LNCaP clone FGC (cell line): ENCODE measurements at regions not wholly inside any gene's neighbourhood (a gene's known extent, or its start where the extent isn't known, plus 50 kb on each side); places are given as distances from the start of the nearest gene placed in this dataset.

ENCODE experiments used
- DNase-seq: peaks from one replicate; pipeline ENCODE4 v3.0.0-alpha.2; 2011; ENCODE audit warnings: low read depth
- H3K4me3 ChIP-seq: 2 replicates; pipeline ENCODE4 v1.5.1; 2011; ENCODE audit warnings: mild to moderate bottlenecking, low read depth, low read length, control low read depth
- TF ChIP-seq, protein P1 (sequence below): IDR thresholded peaks from 2 replicates; pipeline ENCODE4 v1.5.1; 2012; ENCODE audit warnings: mild to moderate bottlenecking; ENCODE audit not compliant: control insufficient read depth, insufficient read depth; ENCODE audit errors: extremely low read depth

DNA sequence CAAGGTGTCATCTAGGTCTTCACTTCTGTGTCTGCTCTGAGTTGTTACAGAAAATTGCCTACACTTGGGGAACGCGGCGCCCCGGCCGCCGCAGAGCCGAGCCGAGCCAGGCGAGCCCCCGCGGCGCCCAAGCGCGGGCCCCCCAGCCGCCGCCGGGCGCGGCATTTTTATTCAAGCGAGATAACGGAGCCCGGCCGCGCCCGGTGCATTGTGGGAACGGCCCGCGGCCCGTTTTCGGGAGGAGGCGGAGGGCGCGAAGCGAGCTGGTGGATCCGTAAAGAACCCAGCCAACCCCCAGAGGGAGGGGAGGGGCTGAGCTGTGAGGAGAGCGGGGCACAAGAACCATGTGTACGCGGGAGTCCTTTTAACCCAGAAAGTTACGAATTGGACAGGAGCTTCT is 191.8 kb downstream of the FTCDNL1 start:
- DNase-seq: no peak
- H3K4me3 ChIP-seq: no peak overlapping the region
- TF ChIP-seq, protein P1, sequence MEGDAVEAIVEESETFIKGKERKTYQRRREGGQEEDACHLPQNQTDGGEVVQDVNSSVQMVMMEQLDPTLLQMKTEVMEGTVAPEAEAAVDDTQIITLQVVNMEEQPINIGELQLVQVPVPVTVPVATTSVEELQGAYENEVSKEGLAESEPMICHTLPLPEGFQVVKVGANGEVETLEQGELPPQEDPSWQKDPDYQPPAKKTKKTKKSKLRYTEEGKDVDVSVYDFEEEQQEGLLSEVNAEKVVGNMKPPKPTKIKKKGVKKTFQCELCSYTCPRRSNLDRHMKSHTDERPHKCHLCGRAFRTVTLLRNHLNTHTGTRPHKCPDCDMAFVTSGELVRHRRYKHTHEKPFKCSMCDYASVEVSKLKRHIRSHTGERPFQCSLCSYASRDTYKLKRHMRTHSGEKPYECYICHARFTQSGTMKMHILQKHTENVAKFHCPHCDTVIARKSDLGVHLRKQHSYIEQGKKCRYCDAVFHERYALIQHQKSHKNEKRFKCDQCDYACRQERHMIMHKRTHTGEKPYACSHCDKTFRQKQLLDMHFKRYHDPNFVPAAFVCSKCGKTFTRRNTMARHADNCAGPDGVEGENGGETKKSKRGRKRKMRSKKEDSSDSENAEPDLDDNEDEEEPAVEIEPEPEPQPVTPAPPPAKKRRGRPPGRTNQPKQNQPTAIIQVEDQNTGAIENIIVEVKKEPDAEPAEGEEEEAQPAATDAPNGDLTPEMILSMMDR: no peak

DNA sequence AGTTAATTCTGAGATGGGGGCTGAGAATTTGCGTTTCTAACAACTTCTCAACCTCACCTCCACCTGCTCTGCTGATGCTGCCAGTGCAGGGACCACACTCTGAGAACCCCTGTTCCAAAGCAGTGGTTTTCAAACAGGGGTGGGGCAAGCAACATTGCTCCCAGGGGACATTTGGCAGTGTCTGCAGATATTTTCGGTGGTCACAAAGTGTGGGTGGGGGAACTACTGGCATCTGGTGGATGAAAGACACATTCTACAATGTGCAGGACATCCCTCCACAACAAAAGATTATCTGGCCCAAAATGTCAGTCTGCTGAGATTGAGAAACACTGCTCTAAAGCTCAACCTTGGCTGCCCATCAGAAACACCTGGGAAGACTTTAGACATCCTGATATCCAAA is 188.7 kb upstream of the SATB2 start:
- TF ChIP-seq, protein P1: no peak
- no peak for DNase-seq

DNA sequence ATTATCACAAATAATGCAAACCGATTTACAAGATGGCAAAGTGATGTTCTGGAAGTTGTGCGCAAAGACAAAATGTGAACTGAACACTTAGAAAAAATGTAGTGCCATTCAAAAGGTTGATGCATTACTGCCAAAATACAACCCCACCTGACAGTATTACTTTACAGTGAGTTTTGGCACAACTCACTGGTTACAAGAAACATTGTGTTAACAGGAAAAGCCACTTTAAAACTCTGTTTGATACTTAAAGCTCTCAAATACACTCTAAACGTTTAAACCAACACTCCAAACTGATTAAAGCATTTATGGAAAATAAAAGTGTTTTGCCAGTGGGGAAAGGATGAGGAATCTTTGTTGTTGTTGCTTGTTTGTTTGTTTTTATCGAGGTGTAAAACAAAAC is 173.4 kb upstream of the SATB2 start:
- TF ChIP-seq, protein P1: no peak
- H3K4me3 ChIP-seq: no peak overlapping the region
- DNase-seq: no peak

More for the DNA sequence above, 188.7 kb upstream of the SATB2 start:
- H3K4me3 ChIP-seq: no peak overlapping the region

DNA sequence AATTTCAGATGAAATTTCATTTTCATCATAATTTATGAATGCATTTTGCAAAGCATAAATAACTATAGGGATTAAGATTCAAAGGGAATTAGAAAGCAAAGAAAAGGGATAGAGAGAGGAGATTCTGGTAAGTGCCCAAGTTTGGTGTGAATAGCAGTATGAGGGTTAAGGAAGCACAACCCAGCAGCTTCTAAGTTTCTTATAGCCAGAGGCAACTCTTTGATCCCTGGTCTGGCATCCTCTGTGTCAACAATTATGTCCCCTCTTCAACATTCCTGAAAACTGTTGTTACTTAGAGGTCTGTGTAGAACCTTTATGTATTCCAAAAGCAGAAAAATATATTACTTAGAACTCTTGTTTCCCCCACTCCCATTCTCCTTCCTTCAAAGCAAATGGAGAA is 171.6 kb upstream of the SATB2 start:
- DNase-seq: no peak
- H3K4me3 ChIP-seq: no peak overlapping the region
- TF ChIP-seq, protein P1: no peak

DNA sequence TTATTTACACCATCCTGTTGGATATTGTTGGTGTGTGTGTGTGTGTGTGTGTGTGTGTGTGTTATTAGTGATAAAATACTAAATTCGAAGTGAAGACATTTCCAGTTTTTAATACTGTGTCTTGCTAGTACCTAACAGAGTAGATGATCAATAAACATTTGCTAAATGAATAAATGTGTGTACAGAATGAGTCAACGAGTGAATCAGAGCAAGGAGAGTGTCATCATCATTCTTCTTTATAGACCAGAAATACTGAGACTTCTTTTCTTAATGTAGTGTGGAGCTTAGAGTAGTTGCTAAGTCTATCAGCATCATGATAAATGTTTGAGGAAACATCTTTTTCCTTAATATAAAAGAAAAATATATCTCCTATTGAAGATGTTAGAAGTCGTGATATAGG is 169.7 kb upstream of the SATB2 start:
- DNase-seq: no peak
- TF ChIP-seq, protein P1: no peak
- H3K4me3 ChIP-seq: no peak overlapping the region

DNA sequence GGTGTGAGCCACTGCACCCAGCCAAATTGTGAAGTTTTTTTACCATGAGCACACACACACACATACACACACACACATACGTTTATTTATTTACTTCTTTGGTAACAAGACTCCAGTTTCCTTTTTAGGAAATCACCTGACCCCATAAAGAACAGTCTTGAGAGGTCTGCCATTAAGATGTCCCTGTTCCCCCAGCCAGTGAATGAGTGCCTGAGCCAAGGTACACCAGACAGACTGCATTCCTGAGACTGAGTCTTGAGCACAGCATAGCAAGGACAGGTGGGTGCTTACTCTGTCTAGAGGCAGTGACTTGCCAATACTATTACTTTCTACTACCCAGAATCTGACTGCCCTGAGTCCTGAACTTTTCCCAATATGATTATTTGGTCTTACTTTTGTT is 167.2 kb upstream of the SATB2 start:
- TF ChIP-seq, protein P1: no peak
- DNase-seq: peak; percentile 63

DNA sequence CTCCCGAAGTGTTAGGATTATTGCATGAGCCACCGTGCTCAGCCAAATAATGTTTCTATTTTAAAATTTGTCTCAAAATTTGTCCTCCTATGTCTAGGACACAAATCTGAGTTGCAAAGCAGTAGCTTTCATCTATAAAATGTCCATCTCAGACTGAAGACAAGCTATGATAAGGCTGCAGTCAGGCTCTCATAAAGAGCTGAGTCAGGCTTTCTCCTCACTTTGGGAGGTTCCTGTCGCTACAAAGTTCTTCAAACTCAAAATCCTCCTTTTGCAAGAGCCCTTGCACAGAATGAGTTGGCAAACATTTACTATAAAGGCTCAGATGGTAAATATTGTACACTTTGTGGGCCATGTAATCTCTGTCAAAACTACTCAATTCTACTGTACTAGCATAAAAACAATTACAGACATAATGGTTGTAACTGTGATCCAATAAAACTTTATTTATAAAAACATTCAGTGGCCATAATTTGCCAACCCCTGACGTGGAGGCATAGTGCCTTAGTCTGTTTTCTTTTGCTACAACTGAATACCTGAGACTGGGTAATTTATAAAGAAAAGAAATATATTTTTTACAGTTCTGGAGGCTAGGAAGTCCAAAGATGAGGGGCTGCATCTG is 154.9 kb upstream of the SATB2 start:
- DNase-seq: no peak

More for the DNA sequence above, 167.2 kb upstream of the SATB2 start:
- no peak overlapping the region for H3K4me3 ChIP-seq

More for the DNA sequence above, 154.9 kb upstream of the SATB2 start:
- H3K4me3 ChIP-seq: no peak overlapping the region
- TF ChIP-seq, protein P1: no peak
